Thyroid gland (tissue), 4 donors: ENCODE measurements at regions not wholly inside any gene's neighbourhood (a gene's known extent, or its start where the extent isn't known, plus 50 kb on each side); places are given as distances from the start of the nearest gene placed in this dataset.

ENCODE experiments used
- POLR2A ChIP-seq, 2 donors: fragments of 450-650 bp; IDR thresholded peaks; one replicate each; pipeline ENCODE4 v1.6.1; 2017; ENCODE audit warnings: antibody characterized with exemption in 2 of 2, mild to moderate bottlenecking in 2 of 2, moderate library complexity in 1 of 2
- TF ChIP-seq, protein P1 (sequence below), 6 experiments: fragments of 200-600 bp in 3 of 6; fragments of 450-650 bp in 3 of 6; sonication (generic) in 3 of 6; IDR thresholded peaks; one replicate each; pipeline ENCODE4 v1.5.1; 2016 to 2019; ENCODE audit warnings: antibody characterized with exemption in 6 of 6, mild to moderate bottlenecking in 2 of 6, inconsistent platforms in 1 of 6, moderate library complexity in 1 of 6

DNA sequence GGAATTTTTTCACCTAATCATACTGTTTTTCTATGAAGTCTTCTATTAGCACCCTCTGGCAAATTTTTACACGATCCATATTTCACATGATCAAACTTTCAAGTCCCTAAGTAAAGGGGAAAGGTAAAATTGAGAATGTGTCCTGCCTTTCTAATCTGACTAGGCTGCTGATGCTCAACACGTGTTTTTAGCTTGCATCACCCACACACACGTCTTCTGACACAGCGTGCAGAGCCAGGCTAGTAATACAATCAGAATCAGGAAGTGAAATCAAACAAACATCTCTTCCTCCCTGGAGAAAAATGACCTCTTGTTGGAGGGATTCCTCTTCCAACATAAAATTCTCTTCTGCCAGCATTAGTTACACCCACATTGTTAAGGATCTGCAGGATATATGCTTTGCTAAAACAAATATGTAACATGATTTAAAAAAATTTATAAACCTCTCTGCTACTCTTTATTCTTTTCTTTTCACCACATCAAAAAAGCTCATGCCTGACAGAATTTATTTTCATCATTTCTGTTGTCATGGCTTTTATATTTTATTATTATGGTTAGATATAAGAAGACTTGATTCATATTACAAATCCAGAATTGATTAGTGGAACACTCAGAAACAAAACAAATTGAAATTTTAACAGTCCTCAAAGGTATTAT is 122.4 kb downstream of the RAP2B start:
- TF ChIP-seq, protein P1, sequence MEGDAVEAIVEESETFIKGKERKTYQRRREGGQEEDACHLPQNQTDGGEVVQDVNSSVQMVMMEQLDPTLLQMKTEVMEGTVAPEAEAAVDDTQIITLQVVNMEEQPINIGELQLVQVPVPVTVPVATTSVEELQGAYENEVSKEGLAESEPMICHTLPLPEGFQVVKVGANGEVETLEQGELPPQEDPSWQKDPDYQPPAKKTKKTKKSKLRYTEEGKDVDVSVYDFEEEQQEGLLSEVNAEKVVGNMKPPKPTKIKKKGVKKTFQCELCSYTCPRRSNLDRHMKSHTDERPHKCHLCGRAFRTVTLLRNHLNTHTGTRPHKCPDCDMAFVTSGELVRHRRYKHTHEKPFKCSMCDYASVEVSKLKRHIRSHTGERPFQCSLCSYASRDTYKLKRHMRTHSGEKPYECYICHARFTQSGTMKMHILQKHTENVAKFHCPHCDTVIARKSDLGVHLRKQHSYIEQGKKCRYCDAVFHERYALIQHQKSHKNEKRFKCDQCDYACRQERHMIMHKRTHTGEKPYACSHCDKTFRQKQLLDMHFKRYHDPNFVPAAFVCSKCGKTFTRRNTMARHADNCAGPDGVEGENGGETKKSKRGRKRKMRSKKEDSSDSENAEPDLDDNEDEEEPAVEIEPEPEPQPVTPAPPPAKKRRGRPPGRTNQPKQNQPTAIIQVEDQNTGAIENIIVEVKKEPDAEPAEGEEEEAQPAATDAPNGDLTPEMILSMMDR (IDR thresholded peaks at IDR 0.05), result no peak
- TF ChIP-seq POLR2A (IDR thresholded peaks at IDR 0.05), result no peak
